Femur (tissue), 1 donor: ENCODE measurements at regions not wholly inside any gene's neighbourhood (a gene's known extent, or its start where the extent isn't known, plus 50 kb on each side); places are given as distances from the start of the nearest gene placed in this dataset.
A peak's percentile ranks its signal among the peaks of the same experiment; 100 is the strongest.
"Not testable (repeated sequence)": the region's sequence is repeated elsewhere in the genome, so short reads cannot be mapped to it uniquely, and the experiment has no call there.

Source experiments
- DNase-seq: peaks from one replicate; pipeline ENCODE4 v3.0.0-alpha.2; 2017

DNA sequence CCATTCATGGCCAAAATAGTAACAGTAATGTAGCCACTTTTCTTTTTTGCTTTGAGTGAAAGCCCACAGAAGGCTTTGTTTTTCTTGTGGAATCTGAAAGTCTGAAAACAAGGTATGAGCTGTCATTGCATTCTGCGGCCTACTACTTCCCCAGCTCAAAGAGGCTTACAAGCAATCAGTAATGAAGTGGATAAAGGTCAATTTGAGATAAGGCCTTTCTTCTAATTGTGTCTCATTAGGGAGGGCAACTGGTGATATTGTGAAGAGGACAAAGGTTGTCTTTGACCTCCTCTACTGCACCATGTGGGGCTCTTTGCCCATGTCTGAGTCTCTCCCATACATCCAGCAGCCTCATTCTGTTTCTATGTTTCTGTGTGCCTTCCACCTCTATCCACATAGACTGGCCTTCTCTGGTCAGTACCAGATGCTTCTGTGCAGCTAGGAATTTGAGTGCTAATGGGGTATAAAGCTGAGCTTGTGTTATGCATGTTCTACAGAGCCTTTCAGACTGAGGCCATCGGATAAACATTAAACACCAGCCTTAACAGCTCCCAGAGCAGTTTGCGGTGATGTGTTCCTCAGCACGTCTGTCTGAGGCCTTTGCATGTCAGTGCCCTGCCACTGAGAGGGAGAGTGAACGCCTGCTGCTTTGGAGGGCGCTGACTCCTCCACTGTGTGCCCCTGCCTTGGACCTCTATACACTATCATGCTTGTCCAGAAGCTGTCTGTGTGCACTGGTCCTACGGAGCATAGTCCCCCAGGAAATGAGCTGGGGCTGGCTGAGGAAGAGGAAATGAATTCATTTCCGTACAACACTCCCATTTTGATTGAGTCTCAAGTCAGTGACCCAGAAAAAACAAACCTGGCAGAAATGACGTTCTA lies 80.2 kb downstream of the SH2D1A start:
- DNase-seq = no peak

DNA sequence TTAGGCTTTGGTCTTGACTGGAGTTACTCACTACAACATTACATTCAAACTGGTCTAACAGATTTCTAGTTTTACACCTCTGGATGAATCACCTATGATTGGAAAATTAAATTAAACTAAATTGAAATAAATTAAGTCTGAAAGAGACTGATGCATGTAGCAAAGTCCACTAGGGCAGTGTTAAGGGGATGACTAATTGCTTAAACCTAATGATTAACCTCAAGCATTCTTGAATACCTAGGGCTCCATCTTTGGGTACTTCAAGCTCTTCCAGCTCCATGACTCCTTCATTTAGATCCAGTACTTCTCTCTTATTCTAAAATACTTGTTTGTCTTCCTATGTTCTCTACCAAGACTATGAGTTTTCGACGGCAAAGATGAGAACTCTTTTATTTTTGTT lies 86.8 kb downstream of the SH2D1A start:
- no peak for DNase-seq

DNA sequence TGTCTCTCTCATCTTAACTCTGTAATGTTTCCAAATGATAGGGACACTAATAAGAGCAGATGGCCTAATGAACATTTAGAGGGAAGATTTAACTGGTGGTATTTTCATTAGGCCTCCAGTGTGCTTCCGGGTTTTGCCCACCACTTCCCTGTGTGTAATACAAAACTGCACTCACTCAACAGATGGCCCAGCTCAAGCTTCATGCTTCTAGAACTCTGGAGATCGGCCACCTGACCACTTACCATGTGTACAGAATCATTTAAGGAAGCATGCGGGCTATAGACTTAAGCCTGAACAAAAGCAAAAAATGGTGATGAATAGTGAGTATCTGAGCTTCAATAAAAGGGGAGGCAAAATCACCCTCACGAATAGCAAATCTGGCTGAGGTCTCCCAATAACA lies 89.3 kb downstream of the SH2D1A start:
- DNase-seq = no peak

DNA sequence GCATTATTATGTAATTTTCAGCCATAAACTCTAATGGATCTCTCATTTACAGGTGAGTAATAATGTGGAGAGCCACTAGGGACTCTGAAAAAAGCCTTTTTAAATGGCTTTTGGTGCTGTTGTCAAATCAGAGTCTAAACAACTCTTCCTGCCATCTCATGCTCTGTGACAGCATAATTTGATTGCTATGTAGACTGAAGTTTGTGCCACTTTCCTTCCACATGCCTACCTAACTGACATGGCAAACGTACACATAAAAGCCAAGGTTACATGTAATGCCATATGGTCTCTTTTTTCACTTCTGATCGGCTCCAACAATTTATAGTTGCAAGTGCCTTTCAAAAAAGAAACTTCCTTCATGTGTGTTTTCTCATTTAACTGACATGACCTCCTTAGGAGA lies 94.3 kb downstream of the SH2D1A start:
- DNase-seq = no peak

DNA sequence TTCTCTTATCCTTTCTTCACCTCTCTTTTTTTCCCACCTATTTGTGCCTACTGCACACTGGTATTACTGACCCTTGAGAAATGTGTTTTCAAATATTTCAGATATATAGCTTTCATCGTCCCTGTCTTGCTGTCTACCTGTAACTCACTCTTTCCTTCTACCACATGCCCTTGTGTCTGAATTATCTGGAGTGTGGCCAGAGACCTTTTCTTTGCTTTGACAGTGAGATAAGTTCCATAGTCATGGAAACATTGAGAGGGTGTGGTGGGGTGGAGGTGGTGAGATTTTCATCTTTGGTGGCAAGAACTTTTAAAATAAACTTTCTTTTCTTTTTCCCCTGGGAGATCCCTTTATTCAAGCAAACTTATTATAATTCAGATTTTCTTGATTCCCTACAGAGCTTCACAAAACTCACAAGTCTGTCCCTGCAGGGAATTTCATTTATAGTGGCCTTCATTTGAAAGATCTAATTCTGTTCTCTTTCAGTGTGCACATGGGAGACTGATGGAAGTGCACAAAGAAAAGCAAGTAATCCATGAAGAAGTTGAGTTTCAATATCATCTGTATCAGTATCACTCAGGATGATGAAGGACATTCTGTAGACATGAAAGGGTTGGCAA lies 95.7 kb downstream of the SH2D1A start:
- no peak for DNase-seq

DNA sequence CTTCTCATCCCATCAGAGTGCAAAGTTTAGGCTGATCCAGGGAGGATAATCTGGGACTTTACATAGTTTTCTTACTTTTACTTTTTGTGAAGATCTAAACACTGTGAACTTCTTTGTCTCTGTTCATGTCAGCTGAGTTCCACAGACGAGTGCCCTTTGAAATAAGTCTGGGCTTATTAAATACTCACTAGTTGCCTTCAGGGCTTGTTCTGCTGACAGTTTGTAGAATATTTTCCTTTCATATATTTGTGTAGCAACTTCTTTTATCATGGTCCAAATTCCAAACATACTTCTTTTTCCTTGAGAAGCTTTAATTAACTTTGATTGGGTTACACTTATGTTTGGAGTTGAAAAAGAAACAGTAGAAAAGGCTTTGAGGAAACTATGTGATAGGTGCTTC lies 109.6 kb downstream of the SH2D1A start:
- DNase-seq = no peak

DNA sequence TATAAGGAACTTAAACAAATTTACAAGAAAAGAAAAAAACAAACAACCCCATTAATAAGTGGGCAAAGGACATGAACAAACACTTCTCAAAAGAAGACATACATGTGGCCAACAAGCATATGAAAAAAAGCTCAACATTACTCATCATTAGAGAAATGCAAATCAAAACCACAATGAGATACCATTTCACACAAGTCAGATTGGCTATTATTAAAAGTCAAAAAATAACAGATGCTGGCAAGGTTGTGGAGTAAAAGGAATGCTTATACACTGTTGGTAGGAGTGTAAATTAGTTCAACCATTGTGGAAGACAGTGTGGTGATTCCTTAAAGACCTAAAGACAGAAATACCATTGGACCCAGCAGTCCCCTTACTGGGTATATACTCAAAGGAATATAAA lies 113.5 kb downstream of the SH2D1A start:
- DNase-seq = not testable (repeated sequence)

DNA sequence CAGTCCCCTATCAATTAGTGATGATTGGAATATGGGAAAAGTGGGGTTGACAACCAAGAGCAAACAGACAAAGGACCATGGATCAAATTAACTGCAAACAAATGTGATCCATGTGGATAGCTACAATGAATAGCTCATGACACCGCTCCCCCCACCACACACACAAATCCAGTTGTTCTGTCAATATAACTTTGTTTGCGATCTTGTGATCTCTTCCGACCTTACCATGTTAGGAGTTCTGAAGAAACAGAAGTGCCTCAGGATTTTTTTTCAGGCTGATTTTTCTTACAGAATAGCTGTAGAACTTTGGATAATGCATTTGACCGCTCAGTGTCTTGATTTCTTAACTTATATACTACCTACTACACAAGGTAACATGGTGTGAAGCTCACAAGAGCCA lies 116.6 kb downstream of the SH2D1A start:
- DNase-seq = no peak

DNA sequence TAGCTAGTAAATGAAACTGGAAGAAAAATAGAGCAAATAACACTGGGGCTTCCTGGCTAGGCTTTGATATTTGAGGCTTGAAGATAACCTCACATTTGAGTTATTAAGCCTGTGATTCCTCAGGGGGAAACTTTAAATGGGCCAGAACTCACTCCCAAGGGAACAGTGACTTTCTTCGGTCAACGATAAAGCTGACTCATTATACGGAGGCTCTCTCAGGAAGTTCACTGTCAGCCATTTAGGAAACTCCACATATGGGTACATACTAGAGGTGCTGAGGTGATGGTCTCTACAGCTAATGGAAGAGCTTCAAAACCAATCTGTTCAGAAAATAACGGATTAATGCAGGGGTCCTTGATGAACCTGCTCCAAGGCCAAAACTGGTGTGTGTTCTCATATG lies 120.8 kb downstream of the SH2D1A start:
- no peak for DNase-seq

DNA sequence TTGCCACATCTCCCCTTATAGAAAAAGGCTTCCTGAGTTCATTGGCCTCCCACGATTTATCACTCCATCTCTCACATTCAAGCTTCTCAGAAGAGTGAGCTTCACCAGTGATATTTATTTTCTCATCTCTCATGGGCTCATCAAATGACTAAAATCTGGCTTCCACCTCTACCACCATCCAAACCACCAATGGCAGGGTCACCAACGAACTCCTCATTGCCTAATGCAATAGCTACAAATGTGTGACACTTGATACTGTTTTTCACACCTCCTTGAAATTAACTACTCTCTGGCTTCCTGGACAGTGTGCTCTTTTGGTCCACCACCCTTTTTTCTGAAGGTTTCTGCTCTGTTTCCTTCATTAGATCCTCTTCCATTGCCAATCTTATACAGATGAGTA lies 129.0 kb downstream of the SH2D1A start:
- DNase-seq = no peak

DNA sequence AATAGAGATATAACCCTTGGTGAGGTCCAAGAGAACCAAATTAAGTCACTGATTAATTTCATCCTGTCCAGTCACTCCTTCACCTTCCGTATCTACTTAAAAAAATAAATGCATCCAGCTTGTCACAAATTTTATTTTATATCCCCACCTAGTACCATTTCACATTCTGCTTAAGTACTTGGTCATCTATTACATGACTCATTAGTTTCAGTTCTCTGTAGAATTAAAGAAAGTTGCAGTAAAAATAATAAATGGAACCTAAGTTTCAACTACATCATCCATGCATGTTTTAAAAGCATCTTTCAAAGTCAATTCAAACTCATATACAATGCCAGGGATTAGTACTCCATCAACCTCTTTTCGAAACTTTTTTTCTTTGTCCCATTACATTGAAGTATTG lies 130.2 kb downstream of the SH2D1A start:
- DNase-seq = no peak

DNA sequence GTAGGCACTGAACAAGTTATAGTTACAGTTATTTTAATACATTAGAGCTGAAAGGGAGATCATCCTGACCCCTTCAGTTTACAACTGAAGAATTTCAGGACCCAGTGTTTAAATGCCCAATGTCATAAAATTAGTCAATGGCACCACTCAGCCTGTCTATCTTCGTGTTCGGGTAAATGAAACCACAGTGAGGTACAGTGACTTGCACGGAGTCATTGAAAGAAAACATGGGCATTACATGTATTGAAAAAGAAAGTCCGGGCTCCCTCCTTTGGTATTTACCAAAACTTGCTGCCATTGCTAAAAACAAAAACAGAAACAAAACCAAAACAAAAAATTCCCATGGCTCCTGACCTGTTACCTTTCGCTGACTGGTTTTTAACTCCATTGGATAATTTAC lies 131.7 kb downstream of the SH2D1A start:
- DNase-seq = no peak

DNA sequence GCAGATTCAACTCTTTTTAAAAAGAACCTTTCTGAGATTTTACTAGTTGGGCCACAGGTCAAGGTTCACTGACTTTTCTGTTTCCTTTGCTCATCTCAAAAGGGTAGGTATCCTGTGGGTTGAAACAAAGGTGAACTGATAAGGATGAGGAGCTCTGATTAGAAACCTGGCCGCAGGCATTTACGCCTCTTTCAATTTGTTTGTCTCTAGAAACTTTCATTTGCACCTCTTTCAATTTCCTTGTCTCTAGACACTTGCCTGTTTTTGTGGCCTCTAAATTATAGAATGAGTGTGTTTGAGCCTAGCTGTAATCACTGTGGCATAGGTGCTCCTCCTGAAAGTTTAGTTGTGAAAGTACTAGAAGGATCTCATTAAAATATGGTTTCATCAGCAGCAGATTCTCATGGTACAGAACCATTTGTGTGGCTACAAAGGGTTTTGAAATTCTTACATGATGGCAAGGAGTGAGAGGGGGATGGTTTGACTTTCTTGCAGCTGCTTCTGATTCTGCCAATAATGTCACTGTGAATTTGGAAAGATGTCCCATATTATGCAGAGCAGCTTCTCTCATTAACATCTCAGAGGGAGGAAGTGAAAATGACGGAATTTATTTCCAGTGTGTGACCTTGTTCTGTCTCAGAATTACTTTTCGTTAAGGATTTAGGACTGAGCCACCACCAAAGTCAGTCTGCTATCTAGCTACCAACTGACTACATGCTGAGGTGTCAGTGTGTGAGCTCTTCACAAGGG lies 142.2 kb downstream of the SH2D1A start:
- DNase-seq = no peak

DNA sequence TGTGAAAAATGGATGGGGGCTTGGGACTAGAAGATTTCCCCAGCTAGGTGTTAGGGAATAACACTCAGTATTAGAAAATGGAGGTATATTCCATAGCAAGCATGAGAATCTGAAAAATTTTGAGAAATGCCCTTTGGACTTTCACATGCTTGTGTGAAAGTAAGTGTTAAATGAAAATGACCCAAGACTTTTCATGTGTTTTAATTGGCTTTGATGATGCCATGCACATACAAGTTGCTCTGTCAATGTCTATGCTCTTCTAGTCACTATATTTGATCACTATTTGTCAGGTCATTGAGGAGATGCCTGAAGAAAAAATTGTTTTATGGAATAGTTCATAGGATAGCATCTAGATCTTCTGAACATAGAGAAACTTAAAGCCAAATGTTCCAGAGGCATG lies 147.6 kb downstream of the SH2D1A start:
- DNase-seq = no peak

DNA sequence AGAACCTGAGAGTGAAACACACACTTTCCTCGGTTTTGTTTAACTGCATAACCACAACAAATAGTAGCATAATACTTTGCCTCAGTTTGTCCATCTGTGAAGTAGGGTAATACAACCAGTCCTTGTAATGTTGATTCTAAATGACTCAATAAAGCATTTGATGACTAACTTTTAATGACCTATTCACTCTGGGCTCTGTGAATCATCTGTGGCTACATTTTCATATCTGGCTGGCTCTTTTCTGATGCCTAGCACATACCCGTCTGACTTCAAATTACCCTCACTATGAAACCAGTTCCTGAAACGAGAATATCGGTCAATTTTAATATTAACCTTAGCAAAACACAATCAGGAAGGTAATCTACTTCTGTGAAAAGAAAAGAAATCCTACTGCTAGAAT lies 151.0 kb downstream of the SH2D1A start:
- DNase-seq = no peak

DNA sequence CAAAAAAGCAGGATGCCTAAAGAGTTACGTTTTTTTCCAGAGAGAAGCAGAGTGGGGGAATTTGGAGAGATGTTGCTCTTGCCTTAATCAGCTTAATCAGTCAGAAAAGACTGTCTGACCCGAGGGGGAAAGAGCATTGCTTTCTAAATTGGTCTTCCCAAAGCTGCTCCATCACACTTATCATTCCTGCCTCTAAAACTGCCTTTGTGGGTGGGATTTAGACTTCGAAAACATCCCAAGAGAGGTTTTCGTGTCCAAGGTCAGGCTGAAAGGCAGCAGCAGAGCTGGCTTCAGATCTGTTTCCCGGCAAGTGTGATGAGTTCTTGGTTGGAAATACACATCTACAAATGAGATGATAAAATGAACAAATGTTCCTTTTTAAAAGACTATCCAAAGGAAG lies 155.2 kb downstream of the SH2D1A start:
- DNase-seq = peak; percentile 28

DNA sequence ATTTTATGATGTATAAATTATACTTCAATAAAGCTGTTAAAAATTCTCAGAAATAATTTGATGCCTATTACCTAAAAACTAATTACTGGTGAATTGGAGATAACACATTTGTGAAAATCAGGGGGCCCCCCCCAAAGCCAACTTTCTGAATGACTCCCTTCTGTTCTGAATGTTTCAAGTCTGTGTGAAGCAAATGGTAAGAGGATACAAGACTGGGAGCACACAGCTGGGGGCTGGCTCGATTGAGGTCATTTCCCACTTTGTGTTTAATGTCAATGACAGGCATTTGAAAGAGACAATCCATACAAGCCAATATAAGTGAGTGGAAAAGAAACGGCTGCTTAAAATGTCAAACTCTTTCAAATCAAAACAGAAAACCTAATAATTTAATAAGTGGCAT lies 155.8 kb downstream of the SH2D1A start:
- DNase-seq = no peak

DNA sequence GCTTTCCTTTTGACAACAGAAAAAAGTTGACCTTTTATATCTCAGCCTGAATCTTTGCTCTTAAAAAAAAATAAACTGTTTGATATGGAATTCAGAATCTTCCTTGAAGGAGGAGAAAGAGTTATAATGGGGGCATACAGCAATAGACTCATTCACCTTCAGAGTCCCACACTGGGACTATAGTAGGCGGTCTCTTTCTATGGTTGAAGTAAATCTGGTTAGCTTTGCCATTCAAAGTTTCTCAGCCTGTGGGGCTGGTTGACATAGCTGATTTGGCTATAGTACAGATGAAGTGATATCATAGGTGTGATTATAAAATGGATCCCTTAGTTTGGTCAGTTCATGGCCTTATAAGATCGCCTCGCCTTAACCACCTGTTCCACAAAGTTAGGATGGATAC lies 156.2 kb downstream of the SH2D1A start:
- no peak for DNase-seq

DNA sequence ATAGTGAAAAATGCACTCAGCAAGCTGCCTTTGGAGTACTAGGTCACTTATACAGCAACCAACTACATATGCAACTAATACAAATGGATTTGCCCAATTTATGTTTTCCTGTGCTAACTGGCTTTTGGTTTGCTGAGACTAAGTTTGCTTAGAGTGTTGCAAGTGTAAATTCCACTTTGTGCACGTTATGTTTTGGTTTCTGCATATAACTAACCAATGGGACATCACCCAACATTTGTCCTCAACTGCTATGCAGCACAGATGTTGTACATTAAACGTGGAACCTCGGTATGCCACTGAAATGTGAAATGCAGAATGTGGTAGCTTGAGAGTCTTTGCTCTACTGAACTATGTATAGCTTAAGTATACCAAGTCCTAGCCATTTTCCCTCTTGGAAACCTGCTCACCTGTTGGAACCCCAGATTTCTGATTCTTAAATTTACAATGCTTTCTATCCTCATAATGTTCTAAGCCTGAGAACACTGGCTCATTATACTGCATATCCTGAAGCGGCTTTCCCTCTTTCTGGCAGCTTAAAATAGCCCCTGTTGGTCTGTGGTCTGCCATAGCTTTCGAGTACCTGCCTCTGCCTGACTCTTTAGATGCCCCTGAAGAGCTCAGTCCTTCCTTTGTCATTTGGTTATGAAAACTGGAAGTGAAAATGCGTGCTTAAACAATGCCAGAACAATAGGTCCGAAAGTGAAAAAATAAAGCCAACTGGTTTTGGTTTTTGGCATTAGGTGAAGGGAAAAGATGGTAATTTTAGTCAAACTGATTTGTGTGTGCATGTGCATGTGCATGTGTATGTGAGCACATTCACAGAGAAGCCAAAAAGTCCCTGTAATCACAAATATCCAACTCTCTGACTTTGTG lies 158.0 kb downstream of the SH2D1A start:
- no peak for DNase-seq

DNA sequence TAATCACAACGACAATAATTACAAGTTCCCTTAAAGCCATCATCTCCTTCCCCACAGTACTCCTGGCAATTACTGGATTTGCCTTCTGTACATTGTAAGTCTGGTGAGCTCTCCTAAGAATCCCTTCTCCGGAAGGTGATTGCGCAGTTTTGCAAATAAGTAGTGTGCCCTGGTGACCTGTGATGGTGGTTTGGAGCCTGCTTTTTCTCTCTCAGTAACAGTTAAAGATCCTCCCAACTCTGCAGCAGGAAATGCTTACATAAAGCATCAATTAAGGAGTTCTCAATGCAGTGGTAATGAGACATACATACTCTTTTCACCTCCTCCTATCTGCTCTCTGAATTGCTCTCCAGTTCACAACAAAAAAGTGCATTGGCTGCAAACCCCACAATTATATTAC lies 159.7 kb downstream of the SH2D1A start:
- no peak for DNase-seq

DNA sequence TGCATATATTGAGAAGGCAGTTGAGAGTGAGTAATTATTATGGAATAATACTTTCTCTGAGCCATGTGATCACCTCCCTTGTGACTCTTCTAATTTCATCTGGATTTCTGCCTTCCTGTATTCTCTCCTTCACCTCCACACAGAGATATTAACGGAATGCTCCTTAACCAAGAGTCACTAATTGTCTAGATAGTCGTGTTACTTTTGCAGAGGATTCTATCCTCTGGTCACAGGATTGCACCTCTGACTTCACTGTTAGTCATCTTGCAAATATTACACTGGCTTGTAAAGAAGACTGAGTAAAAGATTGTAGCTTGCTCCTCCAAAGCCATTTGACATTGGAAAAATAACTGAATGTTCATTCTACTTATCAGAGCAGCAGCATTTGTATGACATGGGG lies 160.9 kb downstream of the SH2D1A start:
- no peak for DNase-seq

DNA sequence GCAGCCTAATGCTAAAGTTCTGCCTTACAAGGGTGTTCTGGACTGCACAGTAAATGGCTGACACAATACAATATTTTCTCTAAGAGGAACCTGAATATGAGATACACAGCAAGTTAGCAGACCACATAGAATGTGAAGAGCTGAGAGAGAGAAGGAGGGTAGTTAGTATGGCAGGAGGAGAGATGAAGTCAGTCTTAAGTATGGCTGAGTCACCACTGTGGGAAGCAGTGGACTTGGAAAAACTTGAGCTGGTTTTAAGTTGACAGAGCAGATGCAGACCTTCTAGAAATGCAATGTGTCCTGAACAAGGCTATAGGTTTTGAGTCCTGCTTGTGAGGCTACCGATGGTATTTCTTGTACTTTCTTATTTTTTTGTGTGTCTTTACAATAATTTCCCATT lies 172.5 kb downstream of the SH2D1A start:
- DNase-seq = no peak

DNA sequence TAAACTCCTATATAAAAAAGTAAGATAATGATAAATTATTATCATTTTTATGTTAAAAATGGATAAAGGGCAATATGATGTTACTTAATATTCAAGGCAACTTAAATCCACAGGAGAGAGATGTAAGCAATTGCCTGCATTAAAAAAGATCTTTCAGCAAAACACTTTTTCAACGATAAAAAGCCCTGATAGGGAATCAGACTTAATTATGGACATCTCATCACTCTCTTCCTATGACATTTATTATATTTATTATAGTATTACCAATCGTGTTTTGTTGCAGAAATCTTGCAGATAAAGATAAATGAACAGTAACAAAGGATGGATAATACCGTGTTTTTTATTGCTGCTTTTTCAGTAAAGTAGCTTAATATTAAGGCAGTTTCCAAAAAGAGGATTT lies 178.5 kb downstream of the SH2D1A start:
- no peak for DNase-seq
